HEK293 (cell line): ENCODE measurements at regions not wholly inside any gene's neighbourhood (a gene's known extent, or its start where the extent isn't known, plus 50 kb on each side); places are given as distances from the start of the nearest gene placed in this dataset.

Experiments used
- CTCF ChIP-seq: fragments of 450-650 bp; formaldehyde crosslinking; IDR thresholded peaks from 2 replicates; pipeline ENCODE4 v1.5.1; 2016; ENCODE audit warnings: missing biosample characterization, missing genetic modification characterization
- GLI4 ChIP-seq: fragments of 450-650 bp; formaldehyde crosslinking; IDR thresholded peaks from 2 replicates; pipeline ENCODE4 v1.5.1; 2016; ENCODE audit warnings: missing biosample characterization, missing genetic modification characterization
- HOXA7 ChIP-seq: sonication (generic); formaldehyde crosslinking; IDR thresholded peaks from 2 replicates; pipeline ENCODE4 v1.8.1; 2022; ENCODE audit warnings: missing genetic modification reagents, borderline replicate concordance
- HOXD13 ChIP-seq: sonication (generic); formaldehyde crosslinking; IDR thresholded peaks from 2 replicates; pipeline ENCODE4 v1.8.0; 2022; ENCODE audit warnings: missing genetic modification reagents, borderline replicate concordance
- IKZF3 ChIP-seq: fragments of 450-650 bp; IDR thresholded peaks from 2 replicates; pipeline ENCODE4 v1.5.0; 2018; ENCODE audit warnings: missing biosample characterization, mild to moderate bottlenecking, missing genetic modification characterization, moderate library complexity
- ZNF175 ChIP-seq: fragments of 450-650 bp; formaldehyde crosslinking; IDR thresholded peaks from 2 replicates; pipeline ENCODE4 v1.5.1; 2016; ENCODE audit warnings: missing biosample characterization, missing genetic modification characterization
- ZNF280D ChIP-seq: fragments of 450-650 bp; formaldehyde crosslinking; IDR thresholded peaks from 2 replicates; pipeline ENCODE4 v1.5.1; 2016; ENCODE audit warnings: missing biosample characterization, missing genetic modification characterization
- ZNF37A ChIP-seq: fragments of 450-650 bp; IDR thresholded peaks from 2 replicates; pipeline ENCODE4 v1.5.1; 2018; ENCODE audit warnings: missing biosample characterization, missing genetic modification characterization
- ZNF398 ChIP-seq: fragments of 450-650 bp; formaldehyde crosslinking; IDR thresholded peaks from 2 replicates; pipeline ENCODE4 v1.5.1; 2017; ENCODE audit warnings: missing biosample characterization, missing genetic modification characterization
- ZNF548 ChIP-seq: fragments of 450-650 bp; formaldehyde crosslinking; IDR thresholded peaks from 2 replicates; pipeline ENCODE4 v1.5.1; 2016; ENCODE audit warnings: missing biosample characterization, missing genetic modification characterization

- no peak for TF ChIP-seq ZNF37A (tag by site-specific recombination)
- no peak for TF ChIP-seq HOXD13 (CRISPR knock-in tag)
- no peak for TF ChIP-seq IKZF3
- TF ChIP-seq GLI4 (tag by site-specific recombination), result no peak
- TF ChIP-seq ZNF280D (tag by site-specific recombination), result no peak
- no peak for TF ChIP-seq ZNF398 (tag by site-specific recombination)
- TF ChIP-seq HOXA7 (CRISPR knock-in tag), result no peak
- no peak for TF ChIP-seq ZNF175 (tag by site-specific recombination)
- no peak for TF ChIP-seq CTCF (tag by site-specific recombination)
- no peak for TF ChIP-seq ZNF548
Measured at GRCh38 chr5:91839721-91840120, 456.6 kb upstream of the ARRDC3 start.
